Fibroblast of lung (primary cell): ENCODE measurements at regions not wholly inside any gene's neighbourhood (a gene's known extent, or its start where the extent isn't known, plus 50 kb on each side); places are given as distances from the start of the nearest gene placed in this dataset.

Source experiments
- DNase-seq, 2 donors: peaks; one replicate each; pipeline versions ENCODE4 v3.0.0 to v3.0.0-alpha.2; 2010; ENCODE audit warnings: low read depth in 2 of 2
- H2AFZ ChIP-seq: 2 replicates; pipeline ENCODE4 v1.5.1; 2012; ENCODE audit warnings: low read length, control low read depth, inconsistent platforms
- H3K27ac ChIP-seq: 2 replicates; pipeline ENCODE4 v1.5.1; 2011; ENCODE audit warnings: low read length, control low read depth; ENCODE audit not compliant: insufficient read depth
- H3K27me3 ChIP-seq: 2 replicates; pipeline ENCODE4 v1.5.1; 2011; ENCODE audit warnings: mild to moderate bottlenecking, low read length; ENCODE audit not compliant: control insufficient read depth, insufficient read depth
- H3K36me3 ChIP-seq: 2 replicates; pipeline ENCODE4 v1.5.1; 2011; ENCODE audit warnings: low read length; ENCODE audit not compliant: control insufficient read depth, insufficient read depth
- H3K4me1 ChIP-seq: 2 replicates; pipeline ENCODE4 v1.5.1; 2011; ENCODE audit warnings: low read length; ENCODE audit not compliant: control insufficient read depth, insufficient read depth; ENCODE audit errors: extremely low read depth
- H3K4me2 ChIP-seq: 2 replicates; pipeline ENCODE4 v1.5.1; 2011; ENCODE audit warnings: low read length, control low read depth; ENCODE audit not compliant: insufficient read depth; ENCODE audit errors: extremely low read depth
- H3K4me3 ChIP-seq, 4 experiments: fragments of 200-600 bp in 1 of 4; sonication (generic) in 1 of 4; replicated peaks in 1 of 4; 2 replicates each; pipeline ENCODE4 v1.5.1; 2011 to 2016; ENCODE audit warnings: low read length in 4 of 4, low read depth in 3 of 4, mild to moderate bottlenecking in 3 of 4, control low read depth in 2 of 4, inconsistent platforms in 1 of 4, mixed read lengths in 1 of 4; ENCODE audit not compliant: insufficient read depth in 1 of 4; ENCODE audit errors: control extremely low read depth in 1 of 4
- H3K79me2 ChIP-seq: 2 replicates; pipeline ENCODE4 v1.5.1; 2012; ENCODE audit warnings: mild to moderate bottlenecking, low read length, inconsistent platforms; ENCODE audit not compliant: control insufficient read depth, insufficient read depth
- H3K9ac ChIP-seq: 2 replicates; pipeline ENCODE4 v1.5.1; 2011; ENCODE audit warnings: mild to moderate bottlenecking, low read length, control low read depth; ENCODE audit not compliant: insufficient read depth
- H3K9me3 ChIP-seq: 2 replicates; pipeline ENCODE4 v1.5.1; 2012; ENCODE audit warnings: low read depth, low read length; ENCODE audit not compliant: control insufficient read depth, insufficient read depth
- H4K20me1 ChIP-seq: 2 replicates; pipeline ENCODE4 v1.5.1; 2011; ENCODE audit warnings: low read length; ENCODE audit not compliant: control insufficient read depth, insufficient read depth; ENCODE audit errors: extremely low read depth
- CTCF ChIP-seq, 2 donors: IDR thresholded peaks in 1 of 2; conservative IDR thresholded peaks in 1 of 2; 1 replicate in 1 of 2; 2 replicates in 1 of 2; pipeline ENCODE4 v1.5.1; 2011 to 2012; ENCODE audit warnings: low read length in 2 of 2, control low read depth in 1 of 2, inconsistent platforms in 1 of 2, low read depth in 1 of 2, mild to moderate bottlenecking in 1 of 2
- EZH2 ChIP-seq: IDR thresholded peaks from 2 replicates; pipeline ENCODE4 v1.5.1; 2012; ENCODE audit warnings: low read length, control low read depth, mild to moderate bottlenecking; ENCODE audit errors: missing control alignments

GRCh38 chr4:64771149-64771548, 361.9 kb upstream of the TECRL start:
- Histone ChIP-seq H3K9ac (no peak overlapping the region), H3K4me1 (no peaks in the 10 kb centered on the region), H3K27ac (no peak overlapping the region), H3K79me2 (no peaks in the 10 kb centered on the region), H3K4me2 (no peak overlapping the region), H3K4me3 (no peak overlapping the region), H3K9me3 (no peaks in the 10 kb centered on the region), H3K36me3 (no peaks in the 10 kb centered on the region), H4K20me1 (no peaks in the 10 kb centered on the region), H2AFZ (no peak overlapping the region), H3K27me3 (no peaks in the 10 kb centered on the region)
- DNase-seq: no peak
- TF ChIP-seq CTCF (conservative IDR thresholded peaks at IDR 0.05 in 1 of 2, IDR thresholded peaks at IDR 0.05 in 1 of 2; ENCODE audit: low read depth in 1 of 2, low read length in 2 of 2): no peak

- DNase-seq: no peak
- H3K4me2 ChIP-seq: no peak overlapping the region
These were observed 358.3 kb upstream of the TECRL start for GRCh38 chr4:64767547-64767946.

GRCh38 chr4:64766565-64766964, 357.3 kb upstream of the TECRL start:
- no peak for DNase-seq
- Histone ChIP-seq H3K4me3 (no peak overlapping the region), H3K27ac (no peak overlapping the region), H2AFZ (no peak overlapping the region), H3K9ac (no peak overlapping the region), H4K20me1 (no peaks in the 10 kb centered on the region), H3K9me3 (no peaks in the 10 kb centered on the region), H3K4me2 (no peak overlapping the region), H3K27me3 (no peaks in the 10 kb centered on the region), H3K79me2 (no peaks in the 10 kb centered on the region), H3K4me1 (no peaks in the 10 kb centered on the region), H3K36me3 (no peaks in the 10 kb centered on the region)
- TF ChIP-seq CTCF (conservative IDR thresholded peaks at IDR 0.05 in 1 of 2, IDR thresholded peaks at IDR 0.05 in 1 of 2; ENCODE audit: low read depth in 1 of 2, low read length in 2 of 2): no peak
- TF ChIP-seq EZH2: no peak

More at GRCh38 chr4:64767547-64767946, 358.3 kb upstream of the TECRL start:
- Histone ChIP-seq H3K9ac (no peak overlapping the region), H4K20me1 (no peaks in the 10 kb centered on the region), H3K27ac (no peak overlapping the region), H3K27me3 (no peaks in the 10 kb centered on the region), H3K79me2 (no peaks in the 10 kb centered on the region), H3K4me1 (no peaks in the 10 kb centered on the region), H3K4me3 (no peak overlapping the region), H3K9me3 (no peaks in the 10 kb centered on the region), H3K36me3 (no peaks in the 10 kb centered on the region), H2AFZ (no peak overlapping the region)
- TF ChIP-seq CTCF (conservative IDR thresholded peaks at IDR 0.05 in 1 of 2, IDR thresholded peaks at IDR 0.05 in 1 of 2; ENCODE audit: low read depth in 1 of 2, low read length in 2 of 2): no peak
- no peak for TF ChIP-seq EZH2
